Hepatocyte (in vitro differentiated cells): ENCODE measurements at regions not wholly inside any gene's neighbourhood (a gene's known extent, or its start where the extent isn't known, plus 50 kb on each side); places are given as distances from the start of the nearest gene placed in this dataset.

Experiments used
- DNase-seq: peaks from one replicate; pipeline ENCODE4 v3.0.0-alpha.2; 2016; ENCODE audit warnings: low spot score
- H2AFZ ChIP-seq: fragments of 200-600 bp; sonication (generic); 2 replicates; pipeline ENCODE4 v1.6.0; 2016; ENCODE audit warnings: antibody characterized with exemption, mild to moderate bottlenecking
- H3K27ac ChIP-seq: fragments of 200-600 bp; sonication (generic); 2 replicates; pipeline ENCODE4 v1.5.1; 2016; ENCODE audit warnings: mild to moderate bottlenecking
- H3K27me3 ChIP-seq: fragments of 200-600 bp; sonication (generic); 2 replicates; pipeline ENCODE4 v1.6.1; 2016
- H3K36me3 ChIP-seq: fragments of 200-600 bp; sonication (generic); replicated peaks from 2 replicates; pipeline ENCODE4 v1.5.1; 2016; ENCODE audit warnings: low read depth; ENCODE audit not compliant: insufficient read depth
- H3K4me1 ChIP-seq: fragments of 200-600 bp; sonication (generic); 2 replicates; pipeline ENCODE4 v1.5.1; 2016; ENCODE audit warnings: mild to moderate bottlenecking, moderate library complexity; ENCODE audit not compliant: insufficient read depth
- H3K4me2 ChIP-seq: fragments of 200-600 bp; sonication (generic); 2 replicates; pipeline ENCODE4 v1.6.0; 2016
- H3K4me3 ChIP-seq: fragments of 200-600 bp; sonication (generic); 2 replicates; pipeline ENCODE4 v1.5.1; 2016; ENCODE audit warnings: mild to moderate bottlenecking
- H3K79me2 ChIP-seq: fragments of 200-600 bp; sonication (generic); 2 replicates; pipeline ENCODE4 v1.6.0; 2017; ENCODE audit warnings: mild to moderate bottlenecking
- H3K9me2 ChIP-seq: fragments of 200-600 bp; sonication (generic); replicated peaks from 2 replicates; pipeline ENCODE4 v1.6.0; 2017; ENCODE audit warnings: mild to moderate bottlenecking; ENCODE audit not compliant: insufficient read depth
- H3K9me3 ChIP-seq: fragments of 200-600 bp; sonication (generic); 2 replicates; pipeline ENCODE4 v1.5.1; 2016; ENCODE audit warnings: low read depth, mild to moderate bottlenecking
- H4K20me1 ChIP-seq: fragments of 200-600 bp; sonication (generic); 2 replicates; pipeline ENCODE4 v1.6.0; 2016; ENCODE audit warnings: mild to moderate bottlenecking; ENCODE audit not compliant: insufficient read depth, poor library complexity, severe bottlenecking
- EZH2 ChIP-seq: fragments of 200-600 bp; sonication (generic); IDR thresholded peaks from 2 replicates; pipeline ENCODE4 v1.6.1; 2016; ENCODE audit warnings: antibody characterized with exemption, mild to moderate bottlenecking, borderline replicate concordance
- EZH2phosphoT487 ChIP-seq: fragments of 200-600 bp; sonication (generic); IDR thresholded peaks from one replicate; pipeline ENCODE4 v1.6.1; 2018; ENCODE audit warnings: antibody characterized with exemption, mild to moderate bottlenecking, low read depth, moderate library complexity; ENCODE audit not compliant: unreplicated experiment, severe bottlenecking
- WGBS: methylation state at CpG from one replicate; pipeline ENCODE4 v1.1.6; 2016; ENCODE audit warnings: low lambda C conversion rate; ENCODE audit errors: missing lambda C conversion rate; 5-methylcytosine and 5-hydroxymethylcytosine counted together
- TF ChIP-seq, protein P1 (sequence below): fragments of 200-600 bp; sonication (generic); IDR thresholded peaks from 2 replicates; pipeline ENCODE4 v1.5.1; 2016; ENCODE audit warnings: antibody characterized with exemption, mild to moderate bottlenecking; ENCODE audit not compliant: poor library complexity

GRCh38 chr3:82347585-82347984 lies 586.1 kb upstream of the GBE1 start:
- no peaks in the 10 kb centered on the region for H4K20me1 ChIP-seq
- no peaks in the 10 kb centered on the region for H3K36me3 ChIP-seq
- no peaks in the 10 kb centered on the region for H3K4me1 ChIP-seq
- no peaks in the 10 kb centered on the region for H3K27me3 ChIP-seq
- no peaks in the 10 kb centered on the region for H3K79me2 ChIP-seq
- WGBS = 86% methylated on average over 1 of the region's 1 CpG
- H3K9me2 ChIP-seq = no peaks in the 10 kb centered on the region
- no peak overlapping the region for H3K27ac ChIP-seq
- H2AFZ ChIP-seq = no peak overlapping the region
- H3K4me2 ChIP-seq = no peak overlapping the region
- TF ChIP-seq, protein P1, sequence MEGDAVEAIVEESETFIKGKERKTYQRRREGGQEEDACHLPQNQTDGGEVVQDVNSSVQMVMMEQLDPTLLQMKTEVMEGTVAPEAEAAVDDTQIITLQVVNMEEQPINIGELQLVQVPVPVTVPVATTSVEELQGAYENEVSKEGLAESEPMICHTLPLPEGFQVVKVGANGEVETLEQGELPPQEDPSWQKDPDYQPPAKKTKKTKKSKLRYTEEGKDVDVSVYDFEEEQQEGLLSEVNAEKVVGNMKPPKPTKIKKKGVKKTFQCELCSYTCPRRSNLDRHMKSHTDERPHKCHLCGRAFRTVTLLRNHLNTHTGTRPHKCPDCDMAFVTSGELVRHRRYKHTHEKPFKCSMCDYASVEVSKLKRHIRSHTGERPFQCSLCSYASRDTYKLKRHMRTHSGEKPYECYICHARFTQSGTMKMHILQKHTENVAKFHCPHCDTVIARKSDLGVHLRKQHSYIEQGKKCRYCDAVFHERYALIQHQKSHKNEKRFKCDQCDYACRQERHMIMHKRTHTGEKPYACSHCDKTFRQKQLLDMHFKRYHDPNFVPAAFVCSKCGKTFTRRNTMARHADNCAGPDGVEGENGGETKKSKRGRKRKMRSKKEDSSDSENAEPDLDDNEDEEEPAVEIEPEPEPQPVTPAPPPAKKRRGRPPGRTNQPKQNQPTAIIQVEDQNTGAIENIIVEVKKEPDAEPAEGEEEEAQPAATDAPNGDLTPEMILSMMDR = no peak
- TF ChIP-seq EZH2 = no peak
- TF ChIP-seq EZH2phosphoT487 = no peak
- no peak overlapping the region for H3K4me3 ChIP-seq
- DNase-seq = no peak
- H3K9me3 ChIP-seq = no peaks in the 10 kb centered on the region

DNA sequence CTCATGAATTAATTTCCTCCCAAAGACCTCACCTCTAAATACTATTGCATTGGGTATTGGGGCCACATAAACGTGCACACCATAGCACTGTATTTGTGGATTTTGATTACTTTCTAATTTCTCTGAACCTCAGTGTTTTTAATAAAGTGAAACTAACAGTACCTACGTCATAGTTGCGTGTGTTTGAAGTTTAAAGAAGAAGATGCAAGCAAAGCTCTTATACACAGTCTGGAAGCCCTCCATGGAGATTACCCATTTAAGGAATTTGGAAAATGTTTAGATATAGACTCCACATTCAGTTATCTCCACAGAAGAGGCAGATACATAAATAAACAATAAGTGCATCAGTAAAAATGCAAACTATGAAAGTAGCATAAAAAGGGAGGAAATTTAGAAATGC lies 581.1 kb upstream of the GBE1 start:
- TF ChIP-seq, protein P1 = no peak
- no peak for TF ChIP-seq EZH2
- TF ChIP-seq EZH2phosphoT487 = no peak
- WGBS = 82% methylated on average over 3 of the region's 3 CpGs

DNA sequence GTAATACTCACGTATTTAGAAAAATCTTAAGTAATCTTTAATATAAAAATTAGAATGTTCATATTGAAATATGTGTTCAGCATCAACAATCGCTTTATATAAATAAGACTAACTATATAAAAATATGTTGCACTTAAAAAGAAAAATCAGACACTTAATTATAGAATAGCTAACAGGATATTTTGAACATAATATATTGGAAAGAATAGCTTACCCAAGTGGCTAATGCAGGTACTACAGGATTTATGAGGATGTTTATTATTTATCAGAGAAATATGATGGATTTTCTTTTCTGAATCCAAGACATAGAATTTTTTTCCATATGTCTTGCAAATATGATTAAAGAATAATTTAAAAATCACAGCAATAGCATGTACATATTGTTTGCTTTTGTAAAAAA lies 567.9 kb upstream of the GBE1 start:
- no peak overlapping the region for H3K27ac ChIP-seq
- no peaks in the 10 kb centered on the region for H4K20me1 ChIP-seq
- H3K79me2 ChIP-seq = no peaks in the 10 kb centered on the region
- no peak for DNase-seq
- no peaks in the 10 kb centered on the region for H3K9me2 ChIP-seq
- no peak for TF ChIP-seq EZH2
- TF ChIP-seq, protein P1 = peak; percentile 20
- H3K27me3 ChIP-seq = no peaks in the 10 kb centered on the region
- no peak overlapping the region for H3K4me3 ChIP-seq
- no peaks in the 10 kb centered on the region for H3K4me1 ChIP-seq
- H3K9me3 ChIP-seq = no peaks in the 10 kb centered on the region
- WGBS = 64% methylated on average over 2 of the region's 2 CpGs
- no peak overlapping the region for H2AFZ ChIP-seq
- H3K4me2 ChIP-seq = no peak overlapping the region
- H3K36me3 ChIP-seq = no peaks in the 10 kb centered on the region

More for the DNA sequence above, 581.1 kb upstream of the GBE1 start:
- H3K27ac ChIP-seq = no peak overlapping the region
- no peak overlapping the region for H3K4me3 ChIP-seq
- no peak for DNase-seq
- H3K4me1 ChIP-seq = no peaks in the 10 kb centered on the region
- H3K27me3 ChIP-seq = no peaks in the 10 kb centered on the region
- H3K4me2 ChIP-seq = no peak overlapping the region
- no peak overlapping the region for H2AFZ ChIP-seq
- no peaks in the 10 kb centered on the region for H3K36me3 ChIP-seq
- H4K20me1 ChIP-seq = no peaks in the 10 kb centered on the region
- H3K9me3 ChIP-seq = no peaks in the 10 kb centered on the region
- H3K79me2 ChIP-seq = no peaks in the 10 kb centered on the region
- H3K9me2 ChIP-seq = no peaks in the 10 kb centered on the region

DNA sequence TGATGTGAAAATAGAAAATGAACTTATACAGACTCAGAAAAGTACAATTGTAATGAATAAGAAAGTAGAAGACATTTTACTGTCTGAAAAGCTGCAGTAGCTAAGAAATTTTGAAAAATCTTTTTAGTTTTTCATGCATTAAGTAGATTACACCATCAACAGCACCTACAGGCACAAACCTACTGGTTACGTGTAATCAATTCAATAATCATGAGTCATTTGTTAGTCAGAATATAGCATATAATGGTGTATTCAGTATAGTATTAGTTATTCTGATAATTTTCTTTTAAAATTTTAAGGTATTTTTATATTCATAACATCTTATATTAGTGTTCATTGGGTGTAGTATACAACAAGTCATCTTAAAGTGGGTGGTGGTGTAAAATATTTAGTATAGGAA lies 550.5 kb upstream of the GBE1 start:
- H3K9me3 ChIP-seq = no peaks in the 10 kb centered on the region
- no peaks in the 10 kb centered on the region for H4K20me1 ChIP-seq
- no peaks in the 10 kb centered on the region for H3K79me2 ChIP-seq
- H3K4me1 ChIP-seq = no peaks in the 10 kb centered on the region
- H3K9me2 ChIP-seq = no peaks in the 10 kb centered on the region
- H3K27ac ChIP-seq = no peak overlapping the region
- H3K4me2 ChIP-seq = no peak overlapping the region
- no peak overlapping the region for H2AFZ ChIP-seq
- DNase-seq = no peak
- WGBS = 95% methylated on average over 1 of the region's 1 CpG
- H3K27me3 ChIP-seq = no peaks in the 10 kb centered on the region
- no peak for TF ChIP-seq EZH2phosphoT487
- TF ChIP-seq, protein P1 = no peak
- no peak for TF ChIP-seq EZH2
- H3K36me3 ChIP-seq = no peaks in the 10 kb centered on the region
- no peak overlapping the region for H3K4me3 ChIP-seq
